ENCODE measurements at regions not wholly inside any gene's neighbourhood (a gene's known extent, or its start where the extent isn't known, plus 50 kb on each side); places are given as distances from the start of the nearest gene placed in this dataset.
"Not testable (repeated sequence)": the region's sequence is repeated elsewhere in the genome, so short reads cannot be mapped to it uniquely, and the experiment has no call there.

DNA sequence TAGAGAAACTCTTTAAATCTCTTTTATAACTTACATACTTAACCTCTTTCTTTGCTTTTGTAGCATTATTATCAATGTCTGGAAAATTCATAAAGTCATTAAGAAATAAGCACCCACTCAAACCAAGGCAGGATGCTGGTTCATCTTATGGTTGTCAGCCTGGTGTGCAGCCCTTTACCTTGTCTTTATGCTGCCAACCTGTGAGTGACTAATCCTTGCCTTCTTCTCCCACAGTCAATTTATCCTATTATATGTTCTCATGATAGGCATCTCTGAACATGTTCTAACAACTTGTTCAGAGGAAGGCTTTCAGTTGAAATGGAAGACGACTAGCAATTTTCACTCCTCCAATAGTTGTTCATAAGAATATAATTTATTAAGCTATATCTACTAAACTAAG lies 186.9 kb upstream of the CAND1 start:
- no peak for DNase-seq (ENCODE audit: low read depth)

DNA sequence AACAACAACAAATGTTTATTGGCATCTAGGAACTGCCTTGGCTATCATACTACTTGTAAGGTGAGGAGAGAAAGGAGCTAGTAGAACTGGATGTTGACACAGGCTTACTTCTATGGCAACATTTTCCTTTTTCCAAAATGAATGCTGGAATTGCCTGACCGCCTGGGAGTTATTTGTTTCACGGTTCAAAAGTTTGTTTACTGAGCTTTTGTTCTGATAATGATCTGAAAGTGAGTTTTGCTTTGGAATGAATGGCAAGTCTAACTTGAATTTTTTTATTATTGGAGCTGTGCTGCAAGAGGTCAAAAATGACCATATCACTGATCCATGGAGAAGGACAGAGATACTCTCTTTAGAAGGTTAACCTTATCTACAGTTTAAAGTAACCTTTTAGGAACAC lies 183.5 kb upstream of the CAND1 start:
- DNase-seq (ENCODE audit: low read depth), result no peak

DNA sequence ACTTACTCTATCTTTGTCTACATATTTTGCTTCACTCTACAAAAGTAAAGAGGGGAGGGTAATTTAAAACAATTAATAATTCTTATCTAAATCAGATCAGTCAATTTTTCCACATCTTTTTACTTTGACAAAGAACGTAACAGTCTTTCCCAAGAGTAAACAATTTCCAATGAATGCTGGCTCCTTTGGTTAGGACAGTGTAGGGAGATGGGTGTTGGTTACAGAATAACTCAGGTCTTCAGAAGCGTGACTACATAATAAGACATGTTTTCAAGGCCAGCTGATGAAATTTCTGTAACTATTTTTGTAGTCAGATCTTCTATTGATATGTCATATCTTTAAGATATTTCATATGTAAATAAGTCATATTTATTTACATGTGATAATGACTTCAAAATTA lies 183.0 kb upstream of the CAND1 start:
- no peak for DNase-seq (ENCODE audit: low read depth)

DNA sequence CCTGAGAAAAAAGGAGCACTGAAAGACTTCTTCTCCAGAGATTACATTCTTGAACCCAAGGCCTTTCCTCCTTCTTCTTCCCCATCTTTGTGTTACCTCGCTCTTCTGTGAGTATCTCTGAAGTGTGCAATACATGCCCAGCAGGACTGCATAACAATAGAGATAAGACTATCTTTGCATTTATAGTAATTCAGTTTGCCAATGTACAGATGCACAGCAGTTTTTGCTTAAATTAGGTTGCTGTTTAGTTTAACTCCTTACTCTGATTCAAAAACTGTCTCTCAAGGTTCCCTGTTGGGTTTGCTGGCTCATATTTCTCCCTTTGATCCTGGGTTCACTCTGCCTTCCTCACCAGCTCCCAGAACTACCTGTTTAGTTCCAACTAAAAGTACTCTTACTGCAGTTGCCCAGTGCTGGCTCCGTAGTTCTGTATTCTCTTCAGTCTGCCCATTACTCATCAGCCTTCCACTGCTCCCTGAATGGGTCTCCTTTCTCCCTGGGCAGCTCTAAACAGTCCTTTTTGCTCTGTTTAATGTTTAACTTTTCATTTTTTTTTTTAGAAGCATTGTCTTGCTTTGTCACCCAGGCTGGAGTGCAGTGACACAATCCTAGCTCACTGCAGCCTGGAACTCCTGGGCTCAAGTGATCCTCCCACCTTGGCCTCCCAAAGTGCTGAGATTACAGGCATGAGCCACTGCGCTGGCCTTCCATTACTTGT lies 180.6 kb upstream of the CAND1 start:
- DNase-seq (ENCODE audit: low read depth), result no peak

DNA sequence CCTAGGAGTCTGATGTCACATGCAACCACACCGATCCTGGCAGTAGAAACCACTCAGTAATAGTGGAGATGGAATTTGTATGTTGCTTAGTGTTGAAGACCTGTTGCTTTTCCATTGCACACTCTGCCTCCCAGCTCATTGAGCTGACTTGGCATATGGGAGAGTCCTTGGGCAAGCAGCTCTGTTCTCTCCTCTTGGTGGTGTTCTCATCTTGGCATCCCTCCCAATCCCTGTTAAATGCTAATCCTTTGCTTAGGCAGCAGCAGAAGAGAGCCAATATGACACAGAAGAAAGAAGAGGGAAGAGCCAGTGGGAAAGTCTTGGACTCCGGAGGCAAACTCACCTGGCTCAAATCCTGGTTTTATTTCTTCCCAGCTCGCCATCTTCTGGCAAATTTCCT lies 178.0 kb upstream of the CAND1 start:
- DNase-seq (ENCODE audit: low read depth), result no peak

DNA sequence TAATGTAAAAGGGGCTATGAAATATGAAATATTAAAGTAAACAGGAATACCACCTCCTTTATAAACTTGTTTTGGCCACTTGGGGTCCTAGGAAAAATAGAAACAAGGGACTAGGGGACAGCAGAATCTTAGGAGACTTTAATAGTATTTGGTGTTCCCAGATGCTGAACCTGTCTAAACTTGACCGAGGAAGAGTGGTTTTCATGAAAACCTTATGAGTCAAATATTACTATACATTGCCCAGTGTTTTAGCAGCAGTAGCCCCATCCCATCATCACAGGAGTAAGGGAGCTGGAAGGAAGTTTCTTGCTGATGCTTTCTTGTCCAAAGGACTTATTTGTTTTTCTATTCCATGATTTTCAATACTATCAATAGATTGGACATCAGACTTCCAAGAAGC lies 177.5 kb upstream of the CAND1 start:
- DNase-seq (ENCODE audit: low read depth), result no peak

DNA sequence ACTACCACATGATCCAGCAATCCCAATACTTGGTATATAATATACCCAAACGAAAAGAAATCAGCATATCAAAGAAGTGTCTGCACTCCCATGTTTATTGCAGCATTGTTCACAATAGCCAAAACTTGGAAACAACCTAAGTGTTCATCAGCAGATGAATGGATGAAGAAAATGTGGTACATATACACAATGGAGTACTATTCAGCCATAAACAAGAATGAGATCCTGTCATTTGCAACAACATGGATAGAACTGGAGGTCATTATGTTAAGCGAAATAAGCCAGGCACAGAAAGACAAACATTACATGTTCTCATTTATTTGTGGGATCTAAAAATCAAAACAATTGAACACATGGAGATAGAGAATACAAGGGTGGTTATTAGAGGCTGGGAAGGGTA lies 176.2 kb upstream of the CAND1 start:
- not testable (repeated sequence) for DNase-seq (ENCODE audit: low read depth)

DNA sequence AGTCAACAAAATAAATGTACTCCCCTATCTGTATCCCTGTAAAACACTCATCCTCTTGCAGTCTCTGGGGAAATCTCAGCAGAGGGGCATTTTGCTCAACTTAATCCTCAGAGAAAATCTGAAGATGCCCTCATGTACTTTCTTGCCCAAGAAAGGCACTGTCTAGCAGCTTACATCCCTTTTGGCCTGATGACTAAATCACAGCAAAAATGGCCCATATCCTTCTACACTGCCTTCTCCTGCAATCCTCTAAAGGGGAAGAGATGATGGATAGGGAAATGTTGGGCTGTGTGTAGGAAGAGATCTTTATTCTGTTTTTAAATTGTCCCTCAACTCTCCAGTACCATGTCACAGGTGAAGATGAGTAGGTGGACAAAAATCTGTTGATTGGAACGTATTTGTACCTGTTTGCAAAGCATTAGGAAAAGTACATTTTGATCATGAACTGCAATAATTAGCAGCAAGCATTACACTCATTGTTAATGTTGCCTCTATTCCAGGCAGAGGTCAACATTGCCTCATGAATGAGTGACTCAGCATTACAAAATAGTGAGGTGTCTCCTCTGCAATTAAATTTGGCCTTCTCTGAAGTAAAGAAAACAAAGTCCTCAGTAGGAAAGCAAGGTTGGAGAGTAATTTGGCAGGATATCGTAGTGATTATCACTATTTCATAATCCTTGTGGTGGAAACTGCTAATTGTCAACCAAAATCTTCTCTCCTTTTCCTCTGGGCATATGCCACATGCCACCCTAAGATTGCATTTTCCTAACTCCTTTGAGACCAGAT lies 172.4 kb upstream of the CAND1 start:
- DNase-seq (ENCODE audit: low read depth), result no peak

DNA sequence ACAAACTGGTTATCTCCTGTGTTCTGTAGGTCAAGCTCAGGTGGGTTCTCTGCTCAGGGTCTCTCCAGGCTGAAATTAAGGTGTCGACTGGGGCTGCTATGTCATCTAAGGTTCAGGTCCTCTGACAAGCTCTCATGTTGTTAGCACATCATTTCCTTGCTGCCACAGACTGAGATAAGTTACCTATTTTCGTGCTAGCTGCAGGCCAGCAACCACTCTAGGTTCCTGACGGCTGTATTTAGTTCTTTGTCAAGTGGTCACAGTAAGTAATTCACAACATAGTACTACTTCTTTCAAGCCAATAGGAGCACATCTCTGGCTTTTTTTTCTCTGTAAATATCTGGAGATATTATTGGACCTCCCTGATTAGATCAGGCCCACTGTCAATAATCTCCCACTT lies 169.3 kb upstream of the CAND1 start:
- DNase-seq (ENCODE audit: low read depth), result no peak

DNA sequence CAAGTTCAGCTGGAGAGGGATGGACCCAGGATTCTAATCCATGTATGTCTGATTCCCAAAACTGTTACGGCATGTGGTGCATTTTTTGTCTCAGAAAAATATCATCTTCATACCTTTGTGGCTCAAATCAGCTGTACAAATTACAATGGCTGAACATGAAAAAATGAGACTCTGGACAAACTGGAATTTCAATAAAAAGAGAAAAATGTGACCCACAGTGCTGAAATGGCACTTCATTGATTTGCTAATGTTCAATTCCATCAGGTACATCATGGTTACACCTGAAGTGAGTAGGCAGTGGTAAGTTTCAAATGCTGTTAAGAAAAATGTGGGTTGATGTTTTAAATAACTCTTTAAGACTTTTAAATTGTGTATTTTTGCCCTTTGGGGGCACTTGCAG lies 165.6 kb upstream of the CAND1 start:
- no peak for DNase-seq (ENCODE audit: low read depth)

DNA sequence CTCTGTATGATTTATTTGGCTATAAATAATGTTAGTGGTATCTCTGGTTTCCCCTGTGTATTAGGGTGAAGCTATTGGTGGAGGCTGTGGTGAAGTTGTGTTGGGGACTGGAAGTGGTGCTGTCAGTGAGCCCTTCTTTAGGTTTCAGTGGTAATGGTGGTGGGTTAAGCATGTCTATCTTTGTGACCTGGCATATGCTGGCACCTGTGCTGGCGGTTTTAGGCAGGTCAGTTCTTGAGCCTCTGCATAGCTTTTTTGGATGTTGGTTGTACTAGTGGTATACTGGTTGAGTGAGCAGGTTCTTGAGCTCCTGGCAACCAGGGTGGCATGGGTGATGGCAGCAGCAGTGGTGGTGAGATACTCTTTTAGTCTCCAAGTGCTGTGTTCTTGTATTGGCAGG lies 161.9 kb upstream of the CAND1 start:
- DNase-seq (ENCODE audit: low read depth), result no peak

DNA sequence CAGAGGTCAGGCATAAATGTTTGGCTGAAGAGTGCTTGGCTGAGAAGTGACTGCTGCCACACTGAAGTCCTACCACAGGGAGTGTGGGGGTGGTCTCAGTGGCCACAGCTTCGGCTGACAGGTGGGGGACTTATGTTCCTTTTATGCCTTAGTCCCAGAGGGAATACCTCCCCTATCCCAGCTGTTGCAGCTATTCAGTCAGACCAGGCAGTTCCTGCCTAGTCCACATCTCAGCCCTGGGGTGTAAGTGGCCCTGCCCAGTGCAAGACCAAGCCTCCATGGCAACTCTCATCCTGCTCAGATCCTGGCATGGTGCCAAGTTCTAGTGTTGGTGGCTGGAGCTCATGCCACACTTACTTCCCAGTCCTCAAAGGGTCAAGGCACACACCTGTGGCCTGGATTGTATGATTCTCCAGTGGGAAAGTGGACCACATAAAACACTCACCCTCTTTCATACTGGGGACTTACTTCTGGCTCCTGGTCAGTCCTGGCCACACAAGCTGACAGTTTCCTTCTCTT lies 161.3 kb upstream of the CAND1 start:
- DNase-seq (ENCODE audit: low read depth), result no peak

DNA sequence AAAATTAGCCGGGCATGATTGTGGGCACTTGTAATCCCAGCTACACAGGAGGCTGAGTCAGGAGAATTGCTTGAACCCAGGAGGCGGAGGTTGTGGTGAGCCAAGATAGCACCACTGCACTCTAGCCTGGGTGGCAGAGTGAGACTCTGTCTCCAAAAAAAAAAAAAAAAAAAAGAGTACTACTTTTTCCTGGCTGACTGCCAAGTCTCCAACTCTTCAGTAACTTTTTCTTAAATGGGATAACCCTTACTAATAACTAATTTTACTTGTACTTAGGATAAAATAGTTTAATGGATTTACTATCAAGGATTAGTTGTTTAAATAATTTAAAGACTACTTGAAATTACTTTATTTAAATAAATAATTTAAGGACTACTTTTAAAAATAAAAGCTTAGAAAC lies 158.8 kb upstream of the CAND1 start:
- not testable (repeated sequence) for DNase-seq (ENCODE audit: low read depth)

DNA sequence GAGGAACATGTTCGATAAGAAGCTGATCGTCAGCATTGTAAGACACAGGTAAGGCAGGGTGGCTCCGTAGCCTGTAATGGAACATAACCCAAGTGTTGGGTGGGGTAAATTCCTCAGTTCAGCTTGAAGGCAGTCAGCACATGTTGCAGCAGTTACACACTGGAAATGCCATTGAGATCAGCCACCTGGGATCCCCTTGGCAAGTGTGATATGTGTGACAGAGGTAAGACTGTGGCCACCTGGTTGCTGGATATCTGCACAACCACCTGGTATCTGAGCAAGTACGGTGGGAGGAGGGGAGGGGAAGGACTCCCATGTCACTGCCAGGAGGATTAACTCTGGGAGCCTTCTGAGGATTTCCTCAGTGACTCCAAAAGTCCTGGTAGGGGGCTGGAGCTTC lies 158.0 kb upstream of the CAND1 start:
- DNase-seq (ENCODE audit: low read depth), result no peak

DNA sequence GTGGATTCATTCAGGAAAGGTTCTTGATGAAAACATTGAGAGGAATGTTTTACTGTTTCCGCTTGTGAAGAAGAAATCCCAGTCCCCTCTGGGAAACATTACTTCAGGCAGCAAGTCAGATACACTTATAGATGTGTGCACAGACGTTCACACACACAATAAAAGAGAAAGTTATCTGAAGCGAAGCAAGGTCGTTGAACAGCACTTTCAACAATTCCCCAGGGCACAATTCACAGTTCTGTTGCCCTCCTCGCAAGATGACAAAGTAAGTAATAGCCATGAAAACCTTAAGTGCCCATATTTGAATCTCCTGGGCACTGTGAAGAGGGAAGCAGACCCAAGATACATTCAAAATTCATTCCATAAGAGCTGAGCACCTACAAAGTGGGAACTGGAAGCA lies 156.6 kb upstream of the CAND1 start:
- no peak for DNase-seq (ENCODE audit: low read depth)

DNA sequence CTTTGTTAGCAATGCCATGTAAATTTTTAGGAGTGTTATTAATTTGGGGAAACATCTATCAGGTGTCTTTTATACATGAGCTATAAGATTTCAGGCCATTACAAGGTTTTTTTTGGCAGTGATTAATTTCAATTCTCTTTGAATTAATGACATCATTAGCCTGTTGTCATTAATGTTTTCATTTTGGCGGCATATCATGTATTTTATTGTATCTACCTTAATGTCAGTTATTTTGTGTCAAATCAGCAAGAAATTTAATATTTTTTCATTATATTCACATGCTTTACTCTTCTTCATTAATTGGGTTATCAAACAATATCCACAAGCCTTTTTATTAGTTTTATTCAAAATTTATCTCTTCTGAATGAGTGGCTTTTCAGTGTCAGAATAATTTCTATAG lies 153.0 kb upstream of the CAND1 start:
- DNase-seq (ENCODE audit: low read depth), result no peak

DNA sequence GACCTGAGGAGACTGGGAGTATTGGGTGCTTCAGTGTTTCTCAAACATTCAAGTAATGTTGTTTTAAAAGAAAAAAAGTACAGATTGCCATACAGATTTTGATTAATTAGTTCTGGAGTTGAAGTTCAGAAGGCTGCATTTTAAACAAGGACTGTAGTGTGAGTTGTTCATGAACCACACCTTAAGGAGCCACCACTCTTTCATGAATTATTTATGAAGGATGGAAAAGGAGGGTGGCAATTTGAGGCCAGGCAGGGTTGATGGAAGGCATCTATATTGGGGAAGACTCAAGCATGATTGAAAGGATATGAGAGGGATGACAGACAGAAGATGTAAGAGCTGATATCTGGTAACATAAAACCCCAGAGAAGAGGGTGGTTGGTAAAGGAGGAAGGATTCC lies 146.6 kb upstream of the CAND1 start:
- DNase-seq (ENCODE audit: low read depth), result no peak

DNA sequence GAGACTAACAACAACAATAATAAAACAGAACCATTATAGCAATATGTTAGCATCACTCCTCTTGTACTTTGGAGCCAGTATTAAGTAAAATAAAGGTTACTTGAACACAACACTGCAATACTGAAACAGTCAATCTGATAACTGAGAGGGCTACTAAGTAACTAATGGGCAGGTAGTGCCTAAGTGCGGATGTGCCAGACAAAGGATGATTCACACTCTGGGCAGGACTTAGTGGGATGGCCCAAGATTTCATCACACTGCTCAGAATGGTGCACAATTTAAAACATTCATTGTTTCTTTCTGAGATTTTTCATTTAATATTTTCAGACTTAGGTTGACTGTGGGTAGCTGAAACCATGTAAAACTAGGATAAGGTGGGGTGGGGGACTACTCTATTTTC lies 131.9 kb upstream of the CAND1 start:
- no peak for DNase-seq (ENCODE audit: low read depth)

DNA sequence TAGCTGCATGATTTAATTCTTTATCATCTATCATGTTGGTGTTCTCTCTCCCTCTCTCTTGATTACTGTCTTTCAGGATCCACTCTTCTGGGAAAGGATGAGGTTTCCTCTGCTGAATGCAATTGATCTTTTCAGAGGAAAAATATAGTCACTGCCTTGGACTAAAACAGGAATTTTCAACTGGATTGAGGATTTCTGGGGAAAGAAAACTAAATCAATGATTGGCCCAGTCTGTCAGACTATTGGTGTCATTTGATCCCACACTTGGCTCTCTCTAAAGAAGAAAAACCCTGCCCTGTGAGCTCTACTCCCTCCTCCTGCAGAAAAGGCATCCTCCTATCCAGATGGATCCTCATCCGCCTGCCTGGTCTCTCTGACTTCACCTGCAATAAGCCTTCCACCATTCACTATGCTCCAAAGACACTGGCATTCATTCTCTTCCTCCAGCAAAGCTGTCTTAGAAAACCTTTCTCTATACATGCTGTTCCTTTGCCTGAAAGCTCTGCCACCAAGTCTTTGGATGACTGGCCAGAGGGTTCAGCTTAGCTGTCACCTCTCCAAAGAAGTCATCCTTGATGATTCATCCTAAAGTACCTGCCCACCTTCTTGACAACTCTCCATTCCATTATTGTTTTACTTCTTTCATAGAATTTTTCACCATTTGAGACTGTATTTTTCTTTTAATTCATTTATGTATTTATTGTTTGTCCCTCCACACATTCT lies 127.7 kb upstream of the CAND1 start:
- no peak for DNase-seq (ENCODE audit: low read depth)

DNA sequence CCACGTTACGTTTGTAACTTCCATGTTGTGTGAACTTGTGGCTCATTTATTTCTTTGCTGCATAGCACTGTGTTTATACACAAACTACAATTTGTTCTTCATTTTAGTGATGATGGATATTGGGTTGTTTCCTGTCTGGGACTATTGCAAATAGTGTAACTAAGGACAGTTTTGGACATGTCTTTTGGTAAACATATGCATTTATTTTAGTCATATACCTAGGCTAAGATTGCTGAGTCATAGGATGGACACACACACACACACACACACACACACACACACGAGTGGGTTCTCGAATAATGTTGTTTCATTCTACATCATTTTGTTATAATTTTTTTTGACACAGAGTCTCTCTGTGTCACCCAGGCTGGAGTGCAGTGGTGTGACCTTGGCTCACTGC lies 123.5 kb upstream of the CAND1 start:
- no peak for DNase-seq (ENCODE audit: low read depth)

DNA sequence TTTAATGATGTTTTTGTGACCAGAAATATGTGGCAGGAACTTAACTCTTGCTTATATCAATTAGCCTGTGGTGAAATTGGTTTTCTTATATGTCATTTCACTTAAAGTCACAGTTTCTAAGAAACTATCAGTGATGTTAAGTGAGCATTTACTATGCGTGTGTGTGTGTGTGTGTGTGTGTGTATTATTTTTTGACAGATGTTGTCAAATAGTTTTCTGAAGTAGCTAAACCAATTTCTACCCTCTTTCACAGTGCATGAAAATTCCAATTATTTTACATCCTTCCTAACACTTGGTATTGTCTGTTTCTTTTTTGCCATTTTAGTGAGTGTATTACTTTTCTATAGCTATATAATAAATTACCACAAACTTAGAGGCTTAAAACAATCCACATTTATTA lies 122.1 kb upstream of the CAND1 start:
- DNase-seq (ENCODE audit: low read depth), result no peak

DNA sequence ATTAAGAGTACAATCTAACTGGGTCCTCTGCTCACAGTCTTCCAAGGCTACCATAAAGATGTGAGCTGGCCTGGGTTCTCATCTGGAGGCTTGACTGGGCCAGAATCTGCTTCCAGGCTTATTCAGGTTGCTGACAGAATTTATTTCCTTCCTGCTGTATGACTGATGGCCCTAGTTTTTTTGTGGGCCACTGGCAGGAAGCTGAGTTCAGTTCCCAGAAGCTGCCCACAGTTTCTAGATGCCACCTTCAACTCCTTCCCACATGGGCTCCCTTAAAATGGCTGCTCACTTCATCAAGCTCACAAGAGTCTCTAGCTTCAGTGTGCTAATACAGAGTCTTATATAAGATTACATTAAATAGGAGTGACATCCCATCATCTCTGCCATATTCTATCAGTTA lies 121.7 kb upstream of the CAND1 start:
- DNase-seq (ENCODE audit: low read depth), result no peak

DNA sequence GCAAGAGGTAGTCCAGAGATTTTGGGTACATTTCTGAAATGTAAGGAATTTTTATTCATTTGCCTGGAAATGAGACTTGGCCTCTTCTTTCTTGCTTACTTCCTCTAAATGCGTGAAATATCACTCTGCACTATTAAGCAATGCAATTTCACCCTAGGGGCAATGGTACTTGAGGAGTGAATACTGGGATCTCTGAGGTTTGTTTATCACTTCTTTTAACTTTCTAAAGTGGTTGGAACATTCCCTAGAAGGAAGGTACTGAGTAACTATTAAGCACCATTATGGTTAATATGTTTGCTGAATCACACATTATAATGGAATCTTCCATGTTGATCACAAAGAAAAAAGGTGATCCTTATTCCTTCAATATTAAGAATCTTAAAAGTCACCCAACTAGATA lies 120.9 kb upstream of the CAND1 start:
- no peak for DNase-seq (ENCODE audit: low read depth)
